ENCODE measurements at regions not wholly inside any gene's neighbourhood (a gene's known extent, or its start where the extent isn't known, plus 50 kb on each side); places are given as distances from the start of the nearest gene placed in this dataset.

- TF ChIP-seq CTCF (IDR thresholded peaks at IDR 0.05) (no peak), POLR2A (IDR thresholded peaks at IDR 0.05) (no peak), POLR2AphosphoS5 (IDR thresholded peaks at IDR 0.05) (no peak)
Observed at GRCh38 chr10:94065787-94066186, 72.1 kb downstream of the PLCE1 start.

Data from gastroesophageal sphincter (tissue), 3 donors.